Neutrophil (primary cell): ENCODE measurements at regions not wholly inside any gene's neighbourhood (a gene's known extent, or its start where the extent isn't known, plus 50 kb on each side); places are given as distances from the start of the nearest gene placed in this dataset.

Source experiments
- H3K27ac ChIP-seq: fragments of 200-600 bp; sonication (generic); 2 replicates; pipeline ENCODE4 v1.5.1; 2016; ENCODE audit warnings: mild to moderate bottlenecking, moderate library complexity
- H3K27me3 ChIP-seq: fragments of 200-600 bp; sonication (generic); 2 replicates; pipeline ENCODE4 v1.6.0; 2016; ENCODE audit warnings: mild to moderate bottlenecking
- H3K36me3 ChIP-seq: fragments of 200-600 bp; sonication (generic); 2 replicates; pipeline ENCODE4 v1.5.1; 2017
- H3K4me1 ChIP-seq, 2 experiments: fragments of 200-600 bp in 1 of 2; sonication (generic) in 1 of 2; 1 replicate in 1 of 2; 2 replicates in 1 of 2; pipeline versions ENCODE4 v1.5.1 to v1.6.1; 2013 to 2016; ENCODE audit warnings: low read depth in 1 of 2, low read length in 1 of 2, mild to moderate bottlenecking in 1 of 2, moderate library complexity in 1 of 2; ENCODE audit not compliant: control insufficient read depth in 1 of 2, insufficient read depth in 1 of 2
- H3K4me3 ChIP-seq, 2 experiments: fragments of 200-600 bp in 1 of 2; sonication (generic) in 1 of 2; 1 replicate in 1 of 2; 2 replicates in 1 of 2; pipeline ENCODE4 v1.5.1; 2013 to 2016; ENCODE audit warnings: low read depth in 1 of 2, low read length in 1 of 2, mild to moderate bottlenecking in 1 of 2, moderate library complexity in 1 of 2
- H3K9me3 ChIP-seq: fragments of 200-600 bp; sonication (generic); 2 replicates; pipeline ENCODE4 v1.5.1; 2016
- TF ChIP-seq, protein P1 (sequence below): fragments of 200-600 bp; sonication (generic); IDR thresholded peaks from 2 replicates; pipeline ENCODE4 v1.5.1; 2016; ENCODE audit warnings: antibody characterized with exemption

DNA sequence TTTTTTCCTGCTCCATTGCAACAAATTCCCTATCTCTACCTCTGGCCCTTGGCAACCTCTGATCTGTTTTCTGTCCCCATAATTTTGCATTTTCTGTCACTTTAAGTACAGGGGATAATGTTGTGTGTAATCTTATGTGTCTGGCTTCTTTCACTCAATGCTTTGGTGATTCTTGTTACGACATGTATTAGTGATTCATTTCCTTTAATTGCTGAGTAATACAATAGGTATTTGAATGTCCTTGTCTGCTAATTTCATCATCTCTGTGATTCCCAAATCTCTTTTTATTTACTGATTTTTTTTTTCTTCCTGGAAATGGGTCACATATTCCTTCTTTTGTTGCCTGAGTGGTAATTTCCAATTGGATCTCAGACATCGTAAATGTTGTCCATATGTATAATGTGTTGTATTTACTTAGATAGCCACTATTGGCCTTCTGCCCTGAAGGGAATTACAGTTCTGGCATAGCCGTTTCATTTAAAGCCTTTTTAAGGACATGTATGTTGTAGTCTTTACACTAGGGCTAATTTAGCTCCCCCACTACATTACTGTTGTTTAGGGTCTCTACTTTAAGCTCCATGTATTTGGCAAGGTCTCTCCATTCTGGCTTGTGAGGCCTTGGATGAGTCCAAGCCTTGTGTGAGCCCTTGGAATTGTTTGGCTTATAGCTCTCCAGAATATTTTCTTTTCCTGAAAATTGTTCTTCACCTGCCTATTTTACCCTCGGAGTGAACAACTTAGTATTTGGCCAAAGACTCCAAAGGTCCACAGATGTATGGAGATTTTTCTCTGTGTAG is 683.8 kb downstream of the LRRC70 start:
- no peaks in the 10 kb centered on the region for H3K9me3 ChIP-seq
- H3K27ac ChIP-seq = no peak overlapping the region
- TF ChIP-seq, protein P1, sequence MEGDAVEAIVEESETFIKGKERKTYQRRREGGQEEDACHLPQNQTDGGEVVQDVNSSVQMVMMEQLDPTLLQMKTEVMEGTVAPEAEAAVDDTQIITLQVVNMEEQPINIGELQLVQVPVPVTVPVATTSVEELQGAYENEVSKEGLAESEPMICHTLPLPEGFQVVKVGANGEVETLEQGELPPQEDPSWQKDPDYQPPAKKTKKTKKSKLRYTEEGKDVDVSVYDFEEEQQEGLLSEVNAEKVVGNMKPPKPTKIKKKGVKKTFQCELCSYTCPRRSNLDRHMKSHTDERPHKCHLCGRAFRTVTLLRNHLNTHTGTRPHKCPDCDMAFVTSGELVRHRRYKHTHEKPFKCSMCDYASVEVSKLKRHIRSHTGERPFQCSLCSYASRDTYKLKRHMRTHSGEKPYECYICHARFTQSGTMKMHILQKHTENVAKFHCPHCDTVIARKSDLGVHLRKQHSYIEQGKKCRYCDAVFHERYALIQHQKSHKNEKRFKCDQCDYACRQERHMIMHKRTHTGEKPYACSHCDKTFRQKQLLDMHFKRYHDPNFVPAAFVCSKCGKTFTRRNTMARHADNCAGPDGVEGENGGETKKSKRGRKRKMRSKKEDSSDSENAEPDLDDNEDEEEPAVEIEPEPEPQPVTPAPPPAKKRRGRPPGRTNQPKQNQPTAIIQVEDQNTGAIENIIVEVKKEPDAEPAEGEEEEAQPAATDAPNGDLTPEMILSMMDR = no peak

DNA sequence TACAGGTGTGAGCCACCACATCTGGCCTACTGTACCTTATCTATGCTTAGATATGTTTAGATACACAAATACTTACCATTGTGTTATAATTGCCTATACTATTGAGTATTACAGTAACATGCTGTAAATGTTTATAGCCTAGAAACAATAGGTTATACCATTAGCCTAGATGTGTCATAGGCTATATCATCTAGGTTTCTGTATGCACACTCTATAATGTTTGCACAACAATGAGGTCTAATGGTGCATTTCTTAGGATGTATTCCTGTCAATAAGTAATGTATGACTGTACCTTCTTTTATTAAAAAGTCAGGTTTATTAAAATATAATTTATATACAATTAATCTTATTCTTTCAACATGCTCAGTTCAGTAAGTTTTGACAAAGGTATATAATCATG is 683.1 kb downstream of the LRRC70 start:
- H3K27me3 ChIP-seq = no peaks in the 10 kb centered on the region
- no peaks in the 10 kb centered on the region for H3K9me3 ChIP-seq
- no peak overlapping the region for H3K4me3 ChIP-seq
- TF ChIP-seq, protein P1 = no peak
- no peaks in the 10 kb centered on the region for H3K4me1 ChIP-seq
- H3K36me3 ChIP-seq = no peaks in the 10 kb centered on the region
- no peak overlapping the region for H3K27ac ChIP-seq

More for the DNA sequence above, 683.8 kb downstream of the LRRC70 start:
- Histone ChIP-seq H3K36me3 (no peaks in the 10 kb centered on the region), H3K4me3 (no peak overlapping the region), H3K27me3 (no peaks in the 10 kb centered on the region), H3K4me1 (no peaks in the 10 kb centered on the region)

DNA sequence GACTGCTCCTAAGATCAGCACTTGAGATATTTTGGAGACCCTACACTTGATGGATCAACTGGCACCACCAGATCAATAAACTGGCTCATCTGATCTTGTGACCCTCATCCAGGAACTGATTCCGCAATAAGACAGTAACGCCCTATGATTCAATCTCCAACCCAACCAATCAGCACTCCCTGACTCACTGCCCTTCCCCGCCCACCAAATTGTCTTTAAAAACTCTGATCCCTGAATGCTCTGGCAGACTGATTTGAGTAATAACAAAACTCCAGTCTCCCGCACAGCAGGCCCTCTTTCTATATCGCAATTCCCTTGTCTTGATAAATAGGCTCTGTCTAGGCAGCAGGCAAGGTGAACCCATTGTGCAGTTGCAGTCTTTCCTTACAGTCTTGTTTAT is 677.0 kb downstream of the LRRC70 start:
- no peaks in the 10 kb centered on the region for H3K9me3 ChIP-seq
- no peaks in the 10 kb centered on the region for H3K4me1 ChIP-seq
- no peaks in the 10 kb centered on the region for H3K27me3 ChIP-seq
- H3K27ac ChIP-seq = no peak overlapping the region
- no peak overlapping the region for H3K4me3 ChIP-seq
- TF ChIP-seq, protein P1 = no peak
- no peaks in the 10 kb centered on the region for H3K36me3 ChIP-seq

DNA sequence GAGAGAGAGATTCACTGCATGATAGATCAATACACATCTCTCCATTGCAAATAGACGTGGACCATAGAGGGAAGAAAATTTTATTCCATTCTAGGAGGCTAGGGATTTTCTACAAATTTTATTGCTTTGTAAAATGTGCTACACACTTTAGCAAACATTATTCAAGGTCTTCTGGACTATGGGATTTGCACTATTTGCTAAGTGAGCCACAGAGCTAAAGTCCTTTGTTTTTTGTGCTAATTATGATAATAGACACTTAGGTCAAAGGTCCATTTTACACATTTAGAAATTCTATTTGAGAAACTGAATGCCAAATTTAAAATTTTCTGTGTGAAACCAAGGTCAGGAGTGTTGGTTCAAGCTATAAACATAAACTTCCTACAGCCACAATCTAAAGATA is 672.3 kb downstream of the LRRC70 start:
- Histone ChIP-seq H3K36me3 (no peaks in the 10 kb centered on the region), H3K27me3 (no peaks in the 10 kb centered on the region), H3K27ac (no peak overlapping the region), H3K9me3 (no peaks in the 10 kb centered on the region), H3K4me1 (no peaks in the 10 kb centered on the region), H3K4me3 (no peak overlapping the region)
- TF ChIP-seq, protein P1 = no peak

DNA sequence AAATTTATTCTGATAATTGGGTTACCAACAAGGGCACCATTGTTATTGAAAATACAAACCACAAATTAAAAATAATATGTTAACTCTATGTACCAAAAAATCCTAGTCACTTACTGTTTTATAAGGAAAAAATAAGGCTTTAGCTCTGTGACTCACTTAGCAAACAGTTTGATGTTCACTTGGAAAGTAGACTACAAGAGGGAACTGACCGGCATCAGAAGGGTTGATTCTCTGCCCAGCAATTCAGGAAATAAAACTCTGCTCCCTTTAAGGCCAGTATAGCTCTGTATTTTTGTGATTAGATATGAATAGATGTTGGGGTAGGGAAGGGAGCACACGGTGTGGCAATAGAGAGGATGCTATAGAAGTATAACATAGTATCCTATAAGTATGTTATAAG is 671.3 kb downstream of the LRRC70 start:
- Histone ChIP-seq H3K27ac (no peak overlapping the region), H3K9me3 (no peaks in the 10 kb centered on the region), H3K27me3 (no peaks in the 10 kb centered on the region), H3K36me3 (no peaks in the 10 kb centered on the region), H3K4me3 (no peak overlapping the region), H3K4me1 (no peaks in the 10 kb centered on the region)
- TF ChIP-seq, protein P1 = no peak
